ENCODE measurements at regions not wholly inside any gene's neighbourhood (a gene's known extent, or its start where the extent isn't known, plus 50 kb on each side); places are given as distances from the start of the nearest gene placed in this dataset.
A peak's percentile ranks its signal among the peaks of the same experiment; 100 is the strongest.

GRCh38 chr7:34558022-34558421, 100.0 kb upstream of the NPSR1 start:
- Mint-ChIP-seq H3K27ac (peak overlapping the region in 1 of 3 experiments; percentile 52; a peak in 1 of 7 replicates), H3K4me3 (no peak overlapping the region)
- H3K9ac ChIP-seq (ENCODE audit: extremely low read depth, insufficient read length, low read length): no peak overlapping the region

More at GRCh38 chr7:34558022-34558421, 100.0 kb upstream of the NPSR1 start:
- H4K8ac ChIP-seq (replicated peaks; ENCODE audit: insufficient read length, low read depth, low read length): no peak overlapping the region
- no peaks in the 10 kb centered on the region; a peak in 1 of 4 replicates for H3K4me1 Mint-ChIP-seq
- no peak overlapping the region for H4K5ac ChIP-seq (ENCODE audit: insufficient read length, low read depth, low read length)
- H3K4me2 ChIP-seq (ENCODE audit: insufficient read depth, insufficient read length, low read length): no peak overlapping the region
- H3K56ac ChIP-seq (ENCODE audit: insufficient read length, low read depth, low read length): no peak overlapping the region
- H3K27ac ChIP-seq (ENCODE audit: insufficient read length, low read depth, low read length): no peak overlapping the region
- H2BK12ac ChIP-seq (ENCODE audit: insufficient read length, low read depth, low read length): no peak overlapping the region
- no peaks in the 10 kb centered on the region for H3K9me3 ChIP-seq (ENCODE audit: control insufficient read depth, low read depth, low read length)
- H3K79me2 ChIP-seq (ENCODE audit: insufficient read depth, low read length): no peaks in the 10 kb centered on the region
- H3K18ac ChIP-seq (ENCODE audit: insufficient read length, low read depth, low read length): no peak overlapping the region
- H2BK20ac ChIP-seq (ENCODE audit: low read depth, low read length, poor library complexity, severe bottlenecking): no peak overlapping the region
- no peaks in the 10 kb centered on the region for H3K27me3 ChIP-seq (ENCODE audit: insufficient read depth, low read length)
- H3K4ac ChIP-seq (ENCODE audit: low read depth, low read length): no peak overlapping the region
- H3K23me2 ChIP-seq (ENCODE audit: insufficient read length, low read depth, low read length, poor library complexity, severe bottlenecking): no peaks in the 10 kb centered on the region
- no peak for DNase-seq
- H3K23ac ChIP-seq (ENCODE audit: insufficient read length, low read depth, low read length): no peak overlapping the region
- no peak for TF ChIP-seq CTCF (conservative IDR thresholded peaks at IDR 0.05)
- no peak overlapping the region for H2BK15ac ChIP-seq (ENCODE audit: low read depth, low read length)
- H4K20me1 ChIP-seq (ENCODE audit: control insufficient read depth, insufficient read depth, insufficient read length): no peaks in the 10 kb centered on the region
- H3K79me1 ChIP-seq (ENCODE audit: insufficient read depth, low read depth, low read length, poor library complexity, severe bottlenecking): no peaks in the 10 kb centered on the region
- no peak overlapping the region for H2AK5ac ChIP-seq (ENCODE audit: insufficient read length, low read length)
- 0 out of 2 replicates have a peak, but pooled peaks cover 1% of the 10 kb centered on the region for H3K27me3 Mint-ChIP-seq (ENCODE audit: low read depth)
- no peak overlapping the region for H3T11ph ChIP-seq (ENCODE audit: low read length)
- no peaks in the 10 kb centered on the region for H3K4me1 ChIP-seq (ENCODE audit: insufficient read depth, low read length)
- peaks cover 12 to 31% of the 10 kb centered on the region in 2 experiments for H3K9me3 Mint-ChIP-seq
- H3K36me3 Mint-ChIP-seq (ENCODE audit: insufficient read depth in 1 of 3, low read depth in 3 of 3): peaks cover 0 to 14% (median 4%) of the 10 kb centered on the region in 3 experiments; a peak in 4 of 7 replicates
- no peak overlapping the region for H3K14ac ChIP-seq (ENCODE audit: insufficient read depth, low read length)
- no peak overlapping the region for H2BK5ac ChIP-seq (ENCODE audit: insufficient read length, low read length)
- H2AFZ ChIP-seq (ENCODE audit: low read length): no peak overlapping the region
- H4K91ac ChIP-seq (ENCODE audit: insufficient read length, low read depth, low read length): no peak overlapping the region
- WGBS (ENCODE audit: extremely low coverage, insufficient read length, low lambda C conversion rate): no CpG with 5 or more reads among the region's 4 CpGs
- H2BK120ac ChIP-seq (ENCODE audit: low read depth, low read length, poor library complexity, severe bottlenecking): no peak overlapping the region

Measured in H9 (cell line).